ENCODE measurements at regions not wholly inside any gene's neighbourhood (a gene's known extent, or its start where the extent isn't known, plus 50 kb on each side); places are given as distances from the start of the nearest gene placed in this dataset.

DNA sequence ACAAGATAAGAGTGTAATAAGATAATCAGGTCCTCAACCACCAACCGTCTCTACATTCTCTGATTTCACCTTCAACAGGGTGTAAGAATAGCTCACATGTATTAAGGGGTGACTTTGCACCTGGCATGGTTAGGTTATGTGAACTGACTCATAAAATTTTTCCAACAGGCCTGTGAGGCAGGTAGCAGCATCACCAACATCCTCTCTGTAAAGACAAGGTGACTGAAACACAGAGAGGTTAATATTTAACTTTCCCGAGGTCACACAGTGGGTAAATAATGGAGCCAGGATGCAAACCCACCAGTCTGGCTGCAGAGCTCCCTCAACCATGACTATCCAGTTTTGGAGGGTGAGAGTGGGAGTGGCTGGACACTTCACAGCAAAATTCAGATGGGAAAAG, 317.2 kb downstream of the C16orf95 start:
- no peak overlapping the region for H3K9ac ChIP-seq (ENCODE audit: low read depth, low read length)
- no peaks in the 10 kb centered on the region for H3K79me2 ChIP-seq (ENCODE audit: insufficient read depth, low read length)
- no peaks in the 10 kb centered on the region for H3K9me3 ChIP-seq (ENCODE audit: insufficient read depth, low read length, severe bottlenecking)
- no peak overlapping the region for H3K4me2 ChIP-seq (ENCODE audit: insufficient read depth, low read length)
- TF ChIP-seq EZH2 (IDR thresholded peaks at IDR 0.05; ENCODE audit: borderline replicate concordance, low read depth, low read length, severe bottlenecking) (no peak), CTCF (IDR thresholded peaks at IDR 0.05; ENCODE audit: borderline replicate concordance, extremely low read depth, low read length, poor library complexity, severe bottlenecking) (no peak)
- H3K36me3 ChIP-seq (ENCODE audit: insufficient read depth, low read length) = no peaks in the 10 kb centered on the region
- no peak overlapping the region for H2AFZ ChIP-seq (ENCODE audit: low read depth, low read length)
- DNase-seq = no peak
- ATAC-seq (ENCODE audit: insufficient read depth, low read depth) = no peak
- H4K20me1 ChIP-seq (ENCODE audit: insufficient read depth, low read length) = no peaks in the 10 kb centered on the region; the same call in 1 of the 2 replicates
- H3K4me3 ChIP-seq (ENCODE audit: low read depth in 1 of 2, low read length in 2 of 2) = no peak overlapping the region
- no peak overlapping the region for H3K27ac ChIP-seq (ENCODE audit: low read length)
- no peaks in the 10 kb centered on the region for H3K27me3 ChIP-seq (ENCODE audit: insufficient read depth, low read length, poor library complexity)
- no peaks in the 10 kb centered on the region for H3K4me1 ChIP-seq (ENCODE audit: insufficient read depth, low read length)

DNA sequence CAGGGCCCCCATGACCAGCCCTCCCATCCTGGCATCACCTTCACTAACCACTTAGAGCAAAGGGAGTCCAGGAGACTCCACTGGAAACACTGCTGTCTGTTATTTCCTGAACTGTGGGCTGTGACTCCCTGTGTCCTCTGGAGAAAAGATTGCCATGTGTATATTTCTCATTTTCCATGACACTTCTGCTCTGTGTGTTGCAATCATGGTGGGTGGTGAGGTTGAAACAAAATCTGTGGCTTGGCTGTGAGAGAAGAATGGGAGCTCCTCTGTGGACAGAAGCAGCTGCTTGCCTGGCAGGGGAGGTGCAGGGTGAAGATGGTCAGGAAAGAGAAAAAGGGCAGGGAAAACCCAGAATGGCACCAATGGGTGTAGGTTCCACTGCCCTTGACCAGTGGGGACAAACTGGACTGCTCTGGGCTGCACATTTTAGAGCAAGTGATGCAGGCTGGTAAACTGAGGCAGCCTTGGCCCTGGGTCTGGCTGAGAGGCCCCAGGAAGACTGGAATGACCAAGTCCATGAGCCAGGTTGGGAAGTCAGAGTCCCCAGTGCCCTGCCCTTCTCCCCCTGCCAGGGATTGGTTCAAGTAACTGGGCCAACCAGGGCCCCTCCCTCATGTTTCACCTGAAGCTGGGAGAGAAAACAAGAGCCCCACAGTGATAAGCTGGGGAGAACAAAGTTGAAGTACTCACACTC, 314.3 kb downstream of the C16orf95 start:
- no peaks in the 10 kb centered on the region for H3K9me3 ChIP-seq (ENCODE audit: insufficient read depth, low read length, severe bottlenecking)
- no peaks in the 10 kb centered on the region for H3K79me2 ChIP-seq (ENCODE audit: insufficient read depth, low read length)
- H3K4me3 ChIP-seq (ENCODE audit: low read depth in 1 of 2, low read length in 2 of 2) = no peak overlapping the region
- no peak overlapping the region for H3K9ac ChIP-seq (ENCODE audit: low read depth, low read length)
- H3K27ac ChIP-seq (ENCODE audit: low read length) = no peak overlapping the region
- TF ChIP-seq CTCF (IDR thresholded peaks at IDR 0.05; ENCODE audit: borderline replicate concordance, extremely low read depth, low read length, poor library complexity, severe bottlenecking) (no peak), EZH2 (IDR thresholded peaks at IDR 0.05; ENCODE audit: borderline replicate concordance, low read depth, low read length, severe bottlenecking) (no peak)
- H2AFZ ChIP-seq (ENCODE audit: low read depth, low read length) = no peak overlapping the region
- H4K20me1 ChIP-seq (ENCODE audit: insufficient read depth, low read length) = no peaks in the 10 kb centered on the region
- DNase-seq (no peak), ATAC-seq (ENCODE audit: insufficient read depth, low read depth) (no peak)
- no peaks in the 10 kb centered on the region for H3K27me3 ChIP-seq (ENCODE audit: insufficient read depth, low read length, poor library complexity)
- H3K4me2 ChIP-seq (ENCODE audit: insufficient read depth, low read length) = no peak overlapping the region
- H3K4me1 ChIP-seq (ENCODE audit: insufficient read depth, low read length) = no peaks in the 10 kb centered on the region
- H3K36me3 ChIP-seq (ENCODE audit: insufficient read depth, low read length) = no peaks in the 10 kb centered on the region

- Histone ChIP-seq H3K9me3 (ENCODE audit: insufficient read depth, low read length, severe bottlenecking) (no peaks in the 10 kb centered on the region), H3K79me2 (ENCODE audit: insufficient read depth, low read length) (no peaks in the 10 kb centered on the region), H3K27me3 (ENCODE audit: insufficient read depth, low read length, poor library complexity) (no peaks in the 10 kb centered on the region), H3K36me3 (ENCODE audit: insufficient read depth, low read length) (no peaks in the 10 kb centered on the region), H2AFZ (ENCODE audit: low read depth, low read length) (no peak overlapping the region), H3K4me1 (ENCODE audit: insufficient read depth, low read length) (no peaks in the 10 kb centered on the region), H4K20me1 (ENCODE audit: insufficient read depth, low read length) (no peaks in the 10 kb centered on the region), H3K4me2 (ENCODE audit: insufficient read depth, low read length) (no peak overlapping the region), H3K27ac (ENCODE audit: low read length) (no peak overlapping the region), H3K4me3 (ENCODE audit: low read depth in 1 of 2, low read length in 2 of 2) (no peak overlapping the region), H3K9ac (ENCODE audit: low read depth, low read length) (no peak overlapping the region)
- no peak for TF ChIP-seq EZH2 (IDR thresholded peaks at IDR 0.05; ENCODE audit: borderline replicate concordance, low read depth, low read length, severe bottlenecking)
- no peak for TF ChIP-seq CTCF (IDR thresholded peaks at IDR 0.05; ENCODE audit: borderline replicate concordance, extremely low read depth, low read length, poor library complexity, severe bottlenecking)
- ATAC-seq (ENCODE audit: insufficient read depth, low read depth) (no peak), DNase-seq (no peak)
Measured at GRCh38 chr16:87003414-87003755, 313.8 kb downstream of the C16orf95 start.
